Nephron progenitor cell (in vitro differentiated cells): ENCODE measurements at regions not wholly inside any gene's neighbourhood (a gene's known extent, or its start where the extent isn't known, plus 50 kb on each side); places are given as distances from the start of the nearest gene placed in this dataset.

Experiments
- DNase-seq: peaks from one replicate; pipeline ENCODE4 v3.0.0; 2021
- H3K27ac Mint-ChIP-seq: 2 replicates; pipeline ENCODE4 v1.8.0; 2021; ENCODE audit warnings: mild to moderate bottlenecking, moderate library complexity, mixed read lengths
- H3K27me3 Mint-ChIP-seq: 2 replicates; pipeline ENCODE4 v1.8.0; 2021; ENCODE audit warnings: mild to moderate bottlenecking, low read depth, mixed read lengths; ENCODE audit not compliant: poor library complexity
- H3K36me3 Mint-ChIP-seq: 2 replicates; pipeline ENCODE4 v1.8.0; 2021; ENCODE audit warnings: low read depth, mixed read lengths
- H3K4me1 Mint-ChIP-seq: 2 replicates; pipeline ENCODE4 v1.8.0; 2021; ENCODE audit warnings: mixed read lengths
- H3K4me3 Mint-ChIP-seq: 2 replicates; pipeline ENCODE4 v1.8.0; 2021; ENCODE audit warnings: mild to moderate bottlenecking, moderate library complexity, mixed read lengths
- H3K9me3 Mint-ChIP-seq: 2 replicates; pipeline ENCODE4 v1.8.0; 2021; ENCODE audit warnings: mild to moderate bottlenecking, moderate library complexity, mixed read lengths
- TF ChIP-seq, protein P1 (sequence below): fragments of 200-600 bp; sonication (generic); IDR thresholded peaks from 2 replicates; pipeline ENCODE4 v1.5.0; 2021; ENCODE audit warnings: antibody characterized with exemption

DNA sequence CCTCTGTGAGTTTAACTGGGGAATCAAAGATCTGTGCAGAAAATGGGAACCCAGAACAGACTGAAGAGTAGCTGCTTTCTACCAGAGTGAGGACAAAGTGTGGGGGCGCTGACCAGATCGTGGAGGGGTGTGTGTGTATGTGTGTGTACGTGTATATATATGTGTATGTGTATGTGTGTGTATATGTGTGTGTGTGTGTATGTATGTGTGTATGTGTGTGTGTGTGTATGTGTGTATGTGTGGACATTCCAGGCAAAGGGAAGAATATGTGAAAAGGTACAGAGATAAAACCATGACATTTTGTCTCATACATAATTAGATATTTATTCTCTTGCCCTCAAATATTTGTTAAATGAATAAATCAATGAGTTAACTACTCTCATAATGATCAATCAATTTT lies 54.9 kb upstream of the DPPA4 start:
- TF ChIP-seq, protein P1, sequence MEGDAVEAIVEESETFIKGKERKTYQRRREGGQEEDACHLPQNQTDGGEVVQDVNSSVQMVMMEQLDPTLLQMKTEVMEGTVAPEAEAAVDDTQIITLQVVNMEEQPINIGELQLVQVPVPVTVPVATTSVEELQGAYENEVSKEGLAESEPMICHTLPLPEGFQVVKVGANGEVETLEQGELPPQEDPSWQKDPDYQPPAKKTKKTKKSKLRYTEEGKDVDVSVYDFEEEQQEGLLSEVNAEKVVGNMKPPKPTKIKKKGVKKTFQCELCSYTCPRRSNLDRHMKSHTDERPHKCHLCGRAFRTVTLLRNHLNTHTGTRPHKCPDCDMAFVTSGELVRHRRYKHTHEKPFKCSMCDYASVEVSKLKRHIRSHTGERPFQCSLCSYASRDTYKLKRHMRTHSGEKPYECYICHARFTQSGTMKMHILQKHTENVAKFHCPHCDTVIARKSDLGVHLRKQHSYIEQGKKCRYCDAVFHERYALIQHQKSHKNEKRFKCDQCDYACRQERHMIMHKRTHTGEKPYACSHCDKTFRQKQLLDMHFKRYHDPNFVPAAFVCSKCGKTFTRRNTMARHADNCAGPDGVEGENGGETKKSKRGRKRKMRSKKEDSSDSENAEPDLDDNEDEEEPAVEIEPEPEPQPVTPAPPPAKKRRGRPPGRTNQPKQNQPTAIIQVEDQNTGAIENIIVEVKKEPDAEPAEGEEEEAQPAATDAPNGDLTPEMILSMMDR: no peak
- Mint-ChIP-seq H3K4me3 (no peak overlapping the region), H3K27ac (no peak overlapping the region), H3K4me1 (peaks cover 8% of the 10 kb centered on the region), H3K9me3 (peaks cover 5% of the 10 kb centered on the region), H3K27me3 (peaks cover 3% of the 10 kb centered on the region), H3K36me3 (no peaks in the 10 kb centered on the region)
- no peak for DNase-seq

DNA sequence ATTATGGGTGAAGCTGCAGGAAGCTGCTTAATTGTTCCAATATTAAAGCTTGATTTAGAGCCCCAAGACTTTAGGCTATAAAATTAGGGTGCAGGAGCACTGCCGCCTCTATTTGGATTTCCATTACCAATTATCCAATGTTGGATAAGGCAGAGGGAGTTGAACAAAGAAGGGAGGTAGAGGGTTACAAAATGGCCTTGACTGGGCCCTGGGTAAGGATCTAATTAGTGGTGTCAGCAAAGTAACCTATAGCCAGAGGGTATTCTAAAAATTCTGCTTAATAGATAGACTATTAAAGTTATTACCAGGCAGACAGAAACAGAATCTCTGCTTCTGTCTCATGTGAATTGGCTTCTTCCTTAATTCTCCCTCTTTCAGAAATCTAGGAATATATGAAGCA lies 50.3 kb upstream of the DPPA4 start:
- Mint-ChIP-seq H3K27ac (no peak overlapping the region), H3K9me3 (no peaks in the 10 kb centered on the region), H3K36me3 (no peaks in the 10 kb centered on the region), H3K4me3 (no peak overlapping the region), H3K4me1 (peaks cover 19% of the 10 kb centered on the region), H3K27me3 (peaks cover 10% of the 10 kb centered on the region)
- no peak for DNase-seq
- TF ChIP-seq, protein P1: no peak

DNA sequence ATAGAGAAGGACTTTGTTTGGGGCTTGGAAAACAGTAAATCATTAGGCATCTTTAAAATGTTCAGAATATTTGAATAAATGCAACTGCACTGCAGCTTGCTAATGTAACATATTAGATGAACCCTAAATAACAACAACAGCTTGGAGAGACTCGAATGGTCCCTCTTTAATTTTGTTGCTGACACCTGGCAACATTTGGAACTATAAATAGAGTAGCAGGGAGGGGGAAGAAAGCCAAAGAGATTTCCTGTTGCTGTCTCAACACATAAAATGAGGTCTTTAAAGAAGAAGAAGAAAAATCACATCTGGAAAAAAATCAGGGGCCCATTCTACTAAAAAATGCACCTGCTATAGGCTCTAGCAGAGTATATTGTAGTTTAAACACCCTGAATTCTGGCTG lies 49.9 kb upstream of the DPPA4 start:
- TF ChIP-seq, protein P1: no peak
- Mint-ChIP-seq H3K4me3 (no peak overlapping the region), H3K9me3 (no peaks in the 10 kb centered on the region), H3K27ac (peak overlapping the region; percentile 15), H3K27me3 (peaks cover 10% of the 10 kb centered on the region), H3K36me3 (no peaks in the 10 kb centered on the region), H3K4me1 (peaks cover 24% of the 10 kb centered on the region)
- DNase-seq: no peak
